ENCODE measurements at regions not wholly inside any gene's neighbourhood (a gene's known extent, or its start where the extent isn't known, plus 50 kb on each side); places are given as distances from the start of the nearest gene placed in this dataset.

DNA sequence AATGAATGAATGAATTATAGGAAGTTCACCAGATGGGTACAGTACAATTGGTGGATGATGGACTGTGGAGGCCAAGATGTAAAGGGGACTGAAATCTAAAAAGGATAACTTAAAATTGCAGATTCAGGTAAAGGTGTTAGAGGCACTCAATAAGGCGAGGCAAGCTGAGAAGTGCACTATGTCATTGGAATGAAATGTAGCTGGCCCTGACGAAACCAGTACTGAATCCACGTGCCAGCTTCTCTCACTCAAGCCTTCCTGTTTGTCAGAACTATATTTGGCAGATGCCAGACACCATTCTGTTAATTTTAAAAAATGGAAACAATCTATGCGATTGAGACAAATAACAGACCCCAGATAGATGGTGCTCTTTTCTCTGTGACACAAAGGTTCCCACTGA lies 1039.1 kb upstream of the TENM3 start:
- H3K4me3 ChIP-seq (ENCODE audit: low read depth, low read length): no peak overlapping the region
- TF ChIP-seq, protein P1, sequence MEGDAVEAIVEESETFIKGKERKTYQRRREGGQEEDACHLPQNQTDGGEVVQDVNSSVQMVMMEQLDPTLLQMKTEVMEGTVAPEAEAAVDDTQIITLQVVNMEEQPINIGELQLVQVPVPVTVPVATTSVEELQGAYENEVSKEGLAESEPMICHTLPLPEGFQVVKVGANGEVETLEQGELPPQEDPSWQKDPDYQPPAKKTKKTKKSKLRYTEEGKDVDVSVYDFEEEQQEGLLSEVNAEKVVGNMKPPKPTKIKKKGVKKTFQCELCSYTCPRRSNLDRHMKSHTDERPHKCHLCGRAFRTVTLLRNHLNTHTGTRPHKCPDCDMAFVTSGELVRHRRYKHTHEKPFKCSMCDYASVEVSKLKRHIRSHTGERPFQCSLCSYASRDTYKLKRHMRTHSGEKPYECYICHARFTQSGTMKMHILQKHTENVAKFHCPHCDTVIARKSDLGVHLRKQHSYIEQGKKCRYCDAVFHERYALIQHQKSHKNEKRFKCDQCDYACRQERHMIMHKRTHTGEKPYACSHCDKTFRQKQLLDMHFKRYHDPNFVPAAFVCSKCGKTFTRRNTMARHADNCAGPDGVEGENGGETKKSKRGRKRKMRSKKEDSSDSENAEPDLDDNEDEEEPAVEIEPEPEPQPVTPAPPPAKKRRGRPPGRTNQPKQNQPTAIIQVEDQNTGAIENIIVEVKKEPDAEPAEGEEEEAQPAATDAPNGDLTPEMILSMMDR (IDR thresholded peaks at IDR 0.05; ENCODE audit: insufficient read depth, low read length): no peak
- no peak for DNase-seq (ENCODE audit: low read depth)

GRCh38 chr4:181213551-181213950 lies 1029.7 kb upstream of the TENM3 start:
- TF ChIP-seq, protein P1 (IDR thresholded peaks at IDR 0.05; ENCODE audit: insufficient read depth, low read length): no peak
- H3K4me3 ChIP-seq (ENCODE audit: low read depth, low read length): no peak overlapping the region
- no peak for DNase-seq (ENCODE audit: low read depth)

- no peak overlapping the region for H3K4me3 ChIP-seq (ENCODE audit: low read depth, low read length)
- TF ChIP-seq, protein P1 (IDR thresholded peaks at IDR 0.05; ENCODE audit: insufficient read depth, low read length): no peak
These were observed 1026.7 kb upstream of the TENM3 start for GRCh38 chr4:181216501-181216900.

DNA sequence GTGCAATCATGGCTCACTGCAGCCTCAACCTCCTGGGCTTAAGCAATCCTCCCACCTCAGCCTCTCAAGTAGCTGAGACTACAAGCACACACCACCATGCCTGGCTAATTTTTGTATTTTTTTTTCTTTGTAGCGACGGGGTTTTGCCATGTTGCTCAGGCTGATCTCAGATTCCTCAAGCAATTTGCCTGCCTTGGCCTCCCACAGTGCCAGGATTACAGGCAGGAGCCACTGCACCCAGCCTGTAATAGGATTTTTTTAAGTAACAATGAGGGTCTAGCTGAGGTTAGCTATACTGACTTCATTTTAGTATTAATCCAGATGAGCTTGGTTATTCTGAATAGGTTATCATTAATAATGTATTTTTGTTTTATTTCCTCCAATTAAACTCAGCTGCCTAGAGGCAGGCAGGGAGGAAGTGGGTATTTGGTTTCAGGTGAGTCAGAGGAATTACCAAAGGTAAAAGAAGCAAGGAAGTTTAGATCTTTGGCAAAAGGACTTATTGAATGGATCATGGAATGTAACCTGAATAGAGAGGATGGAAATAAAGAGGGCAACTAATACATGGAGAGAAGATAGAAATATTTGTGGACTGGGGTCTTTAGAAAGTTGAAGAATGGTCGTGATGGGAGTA lies 1023.3 kb upstream of the TENM3 start:
- TF ChIP-seq, protein P1 (IDR thresholded peaks at IDR 0.05; ENCODE audit: insufficient read depth, low read length): no peak
- no peak overlapping the region for H3K4me3 ChIP-seq (ENCODE audit: low read depth, low read length)
- no peak for DNase-seq (ENCODE audit: low read depth)

More at GRCh38 chr4:181216501-181216900, 1026.7 kb upstream of the TENM3 start:
- DNase-seq (ENCODE audit: low read depth): no peak

GRCh38 chr4:181224852-181225251 lies 1018.4 kb upstream of the TENM3 start:
- DNase-seq (ENCODE audit: low read depth): no peak
- TF ChIP-seq, protein P1 (IDR thresholded peaks at IDR 0.05; ENCODE audit: insufficient read depth, low read length): no peak

GRCh38 chr4:181225616-181226261 lies 1017.5 kb upstream of the TENM3 start:
- TF ChIP-seq, protein P1 (IDR thresholded peaks at IDR 0.05; ENCODE audit: insufficient read depth, low read length): no peak
- no peak overlapping the region for H3K4me3 ChIP-seq (ENCODE audit: low read depth, low read length)

More at GRCh38 chr4:181224852-181225251, 1018.4 kb upstream of the TENM3 start:
- H3K4me3 ChIP-seq (ENCODE audit: low read depth, low read length): no peak overlapping the region

More at GRCh38 chr4:181225616-181226261, 1017.5 kb upstream of the TENM3 start:
- DNase-seq (ENCODE audit: low read depth): no peak
